Smooth muscle cell (in vitro differentiated cells): ENCODE measurements at regions not wholly inside any gene's neighbourhood (a gene's known extent, or its start where the extent isn't known, plus 50 kb on each side); places are given as distances from the start of the nearest gene placed in this dataset.

Source experiments
- DNase-seq: peaks from one replicate; lab custom pipeline; 2025; ENCODE audit not compliant: unreplicated experiment; lab: John Stamatoyannopoulos, UW
- H2AFZ ChIP-seq: fragments of 200-600 bp; sonication (generic); 2 replicates; pipeline ENCODE4 v1.6.0; 2016; ENCODE audit warnings: antibody characterized with exemption, low read depth, mild to moderate bottlenecking
- H3F3A ChIP-seq: fragments of 200-600 bp; sonication (generic); 2 replicates; pipeline ENCODE4 v1.6.0; 2017; ENCODE audit warnings: antibody characterized with exemption, low read depth
- H3K27ac ChIP-seq: fragments of 200-600 bp; sonication (generic); 2 replicates; pipeline ENCODE4 v1.5.1; 2016; ENCODE audit warnings: low read depth, mild to moderate bottlenecking
- H3K27me3 ChIP-seq: fragments of 200-600 bp; sonication (generic); 2 replicates; pipeline ENCODE4 v1.6.1; 2016; ENCODE audit warnings: low read depth, mild to moderate bottlenecking
- H3K36me3 ChIP-seq: fragments of 200-600 bp; sonication (generic); 2 replicates; pipeline ENCODE4 v1.5.1; 2016; ENCODE audit warnings: low read depth
- H3K4me1 ChIP-seq: fragments of 200-600 bp; sonication (generic); 2 replicates; pipeline ENCODE4 v1.5.1; 2016; ENCODE audit warnings: low read depth
- H3K4me2 ChIP-seq: fragments of 200-600 bp; sonication (generic); 2 replicates; pipeline ENCODE4 v1.6.0; 2016; ENCODE audit warnings: mild to moderate bottlenecking
- H3K4me3 ChIP-seq: fragments of 200-600 bp; sonication (generic); 2 replicates; pipeline ENCODE4 v1.5.1; 2016; ENCODE audit warnings: mild to moderate bottlenecking
- H3K79me2 ChIP-seq: fragments of 200-600 bp; sonication (generic); 2 replicates; pipeline ENCODE4 v1.6.0; 2016; ENCODE audit warnings: low read depth, mild to moderate bottlenecking
- H3K9ac ChIP-seq: fragments of 200-600 bp; sonication (generic); 2 replicates; pipeline ENCODE4 v1.6.0; 2016; ENCODE audit warnings: low read depth
- H3K9me3 ChIP-seq: fragments of 200-600 bp; sonication (generic); replicated peaks from 2 replicates; pipeline ENCODE4 v1.5.1; 2016; ENCODE audit warnings: low read depth
- H4K20me1 ChIP-seq: fragments of 200-600 bp; sonication (generic); 2 replicates; pipeline ENCODE4 v1.6.0; 2016; ENCODE audit warnings: low read depth
- WGBS: methylation state at CpG from one replicate; pipeline ENCODE4 v1.1.7; 2016; ENCODE audit warnings: low lambda C conversion rate; 5-methylcytosine and 5-hydroxymethylcytosine counted together
- TF ChIP-seq, protein P1 (sequence below): fragments of 200-600 bp; sonication (generic); IDR thresholded peaks from 2 replicates; pipeline ENCODE4 v1.5.1; 2017; ENCODE audit warnings: borderline replicate concordance, mild to moderate bottlenecking, antibody characterized with exemption; ENCODE audit not compliant: insufficient read depth, poor library complexity, severe bottlenecking

DNA sequence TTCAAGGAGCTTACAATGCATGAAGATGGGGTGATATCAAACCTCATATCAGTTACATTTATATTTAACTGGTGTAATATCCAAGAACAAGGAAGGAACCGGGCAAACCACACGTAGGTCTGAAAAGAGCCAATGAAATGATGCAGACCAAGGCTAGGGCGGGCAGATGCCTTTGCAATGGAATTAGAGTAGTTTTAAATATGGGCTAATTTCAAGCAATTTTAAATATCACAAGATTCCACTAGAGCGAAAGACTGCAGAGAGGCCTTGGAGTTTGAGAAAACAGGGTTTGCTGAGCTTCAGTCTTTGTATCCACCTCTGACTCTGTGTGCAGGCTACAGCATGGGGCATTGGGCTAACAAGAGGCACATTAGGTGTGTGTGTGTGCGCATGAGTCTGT is 53.9 kb upstream of the ZNF536 start:
- H2AFZ ChIP-seq: no peak overlapping the region
- H3K9me3 ChIP-seq: no peaks in the 10 kb centered on the region
- H4K20me1 ChIP-seq: no peaks in the 10 kb centered on the region
- TF ChIP-seq, protein P1, sequence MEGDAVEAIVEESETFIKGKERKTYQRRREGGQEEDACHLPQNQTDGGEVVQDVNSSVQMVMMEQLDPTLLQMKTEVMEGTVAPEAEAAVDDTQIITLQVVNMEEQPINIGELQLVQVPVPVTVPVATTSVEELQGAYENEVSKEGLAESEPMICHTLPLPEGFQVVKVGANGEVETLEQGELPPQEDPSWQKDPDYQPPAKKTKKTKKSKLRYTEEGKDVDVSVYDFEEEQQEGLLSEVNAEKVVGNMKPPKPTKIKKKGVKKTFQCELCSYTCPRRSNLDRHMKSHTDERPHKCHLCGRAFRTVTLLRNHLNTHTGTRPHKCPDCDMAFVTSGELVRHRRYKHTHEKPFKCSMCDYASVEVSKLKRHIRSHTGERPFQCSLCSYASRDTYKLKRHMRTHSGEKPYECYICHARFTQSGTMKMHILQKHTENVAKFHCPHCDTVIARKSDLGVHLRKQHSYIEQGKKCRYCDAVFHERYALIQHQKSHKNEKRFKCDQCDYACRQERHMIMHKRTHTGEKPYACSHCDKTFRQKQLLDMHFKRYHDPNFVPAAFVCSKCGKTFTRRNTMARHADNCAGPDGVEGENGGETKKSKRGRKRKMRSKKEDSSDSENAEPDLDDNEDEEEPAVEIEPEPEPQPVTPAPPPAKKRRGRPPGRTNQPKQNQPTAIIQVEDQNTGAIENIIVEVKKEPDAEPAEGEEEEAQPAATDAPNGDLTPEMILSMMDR: no peak
- no peaks in the 10 kb centered on the region for H3F3A ChIP-seq
- no peak overlapping the region for H3K4me2 ChIP-seq
- no peak overlapping the region for H3K9ac ChIP-seq
- 88% methylated on average over 5 of the region's 5 CpGs for WGBS
- no peaks in the 10 kb centered on the region for H3K79me2 ChIP-seq
- no peaks in the 10 kb centered on the region for H3K4me1 ChIP-seq
- DNase-seq: no peak
- no peaks in the 10 kb centered on the region for H3K36me3 ChIP-seq
- no peaks in the 10 kb centered on the region for H3K27me3 ChIP-seq
- H3K27ac ChIP-seq: no peak overlapping the region
- no peak overlapping the region for H3K4me3 ChIP-seq

DNA sequence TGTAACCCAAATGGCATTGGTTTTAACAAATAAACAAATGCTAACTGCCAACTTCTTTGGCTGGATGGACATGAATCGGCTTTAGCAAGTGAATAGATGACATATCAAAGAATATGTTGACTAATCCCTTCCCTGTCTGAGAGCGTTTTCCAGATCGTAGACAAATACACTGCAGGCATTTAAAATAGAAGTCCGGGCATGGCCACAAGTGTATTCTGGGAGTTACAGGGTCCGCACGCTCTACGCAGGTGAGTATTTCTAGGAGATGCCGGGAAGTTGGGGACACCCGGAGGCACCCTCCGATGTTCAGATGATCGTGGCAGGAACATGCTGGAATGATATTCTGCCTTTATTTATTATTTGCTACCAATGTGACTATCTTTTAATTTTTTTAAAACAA is 53.2 kb upstream of the ZNF536 start:
- Histone ChIP-seq H3K79me2 (no peaks in the 10 kb centered on the region), H3K4me1 (no peaks in the 10 kb centered on the region), H3K4me2 (no peak overlapping the region), H3K27me3 (no peaks in the 10 kb centered on the region), H4K20me1 (no peaks in the 10 kb centered on the region), H3K9me3 (no peaks in the 10 kb centered on the region), H2AFZ (no peak overlapping the region), H3K4me3 (no peak overlapping the region), H3K36me3 (no peaks in the 10 kb centered on the region), H3K27ac (no peak overlapping the region), H3K9ac (no peak overlapping the region), H3F3A (no peaks in the 10 kb centered on the region)
- no peak for DNase-seq
- TF ChIP-seq, protein P1: no peak
- 95% methylated on average over 11 of the region's 11 CpGs for WGBS

DNA sequence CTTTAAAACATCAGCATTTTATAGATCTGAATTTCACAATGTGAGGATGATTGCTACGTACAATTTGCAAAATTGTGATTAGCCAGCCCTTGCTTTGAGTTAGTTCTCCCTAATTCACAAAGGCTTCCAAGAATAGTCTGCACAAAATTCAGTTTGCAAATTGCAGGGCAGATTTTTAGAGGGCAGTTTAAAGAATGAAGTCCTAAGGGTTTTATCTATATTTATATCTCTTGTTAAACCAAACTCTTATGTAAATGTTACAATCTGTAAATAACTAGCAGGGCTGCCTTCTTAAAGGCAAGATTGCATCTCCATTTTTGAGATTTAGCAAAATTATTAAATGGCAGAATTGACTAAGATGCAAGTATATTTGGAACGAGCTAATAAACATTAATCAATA is 52.8 kb upstream of the ZNF536 start:
- H3K79me2 ChIP-seq: no peaks in the 10 kb centered on the region
- no peaks in the 10 kb centered on the region for H3K27me3 ChIP-seq
- no peak overlapping the region for H2AFZ ChIP-seq
- no peaks in the 10 kb centered on the region for H3F3A ChIP-seq
- no peaks in the 10 kb centered on the region for H4K20me1 ChIP-seq
- TF ChIP-seq, protein P1: no peak
- H3K9ac ChIP-seq: no peak overlapping the region
- H3K9me3 ChIP-seq: no peaks in the 10 kb centered on the region
- H3K27ac ChIP-seq: no peak overlapping the region
- no peaks in the 10 kb centered on the region for H3K4me1 ChIP-seq
- H3K4me3 ChIP-seq: no peak overlapping the region
- no peak for DNase-seq
- H3K36me3 ChIP-seq: no peaks in the 10 kb centered on the region
- 82% methylated on average over 2 of the region's 2 CpGs for WGBS
- H3K4me2 ChIP-seq: no peak overlapping the region

DNA sequence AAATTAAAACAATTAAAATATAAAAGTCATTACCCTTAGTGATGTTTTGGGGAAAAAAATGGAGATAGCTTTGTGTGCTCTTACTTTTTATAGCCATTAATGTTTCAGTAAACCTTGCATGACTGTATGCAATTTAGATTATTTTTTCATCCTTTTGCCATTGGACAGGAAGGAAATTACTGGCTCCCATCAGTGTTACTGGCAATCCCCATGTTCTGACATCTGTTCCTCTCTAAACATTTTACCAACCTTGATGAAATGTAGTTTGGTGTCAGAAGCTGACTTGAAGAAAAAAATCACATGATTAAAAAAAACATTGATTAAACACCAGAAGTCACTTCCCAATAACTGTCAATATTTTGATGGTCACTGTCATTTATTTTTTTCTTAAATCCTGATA is 52.3 kb upstream of the ZNF536 start:
- Histone ChIP-seq H3K79me2 (no peaks in the 10 kb centered on the region), H3K9me3 (no peaks in the 10 kb centered on the region), H3K36me3 (no peaks in the 10 kb centered on the region), H4K20me1 (no peaks in the 10 kb centered on the region), H3K9ac (no peak overlapping the region), H3K4me2 (no peak overlapping the region), H3K27me3 (no peaks in the 10 kb centered on the region), H3K4me1 (no peaks in the 10 kb centered on the region), H2AFZ (no peak overlapping the region), H3K27ac (no peak overlapping the region), H3K4me3 (no peak overlapping the region), H3F3A (no peaks in the 10 kb centered on the region)
- TF ChIP-seq, protein P1: no peak
- no peak for DNase-seq
